Stimulated activated CD8-positive, alpha-beta memory T cell treated with anti-CD3 and anti-CD28 coated beads, Interleukin-7, amount 100 ng/mL, for 4 hours (primary cell): ENCODE measurements at regions not wholly inside any gene's neighbourhood (a gene's known extent, or its start where the extent isn't known, plus 50 kb on each side); places are given as distances from the start of the nearest gene placed in this dataset.
"Not testable (repeated sequence)": the region's sequence is repeated elsewhere in the genome, so short reads cannot be mapped to it uniquely, and the experiment has no call there.

ENCODE experiments used
- DNase-seq, 2 donors: peaks; one replicate each; pipeline ENCODE4 v3.0.0-alpha.2; 2020; ENCODE audit warnings: low read depth in 2 of 2

GRCh38 chr13:86856991-86857390, 814.2 kb upstream of the SLITRK5 start:
- no peak for DNase-seq

GRCh38 chr13:86858216-86858615, 813.0 kb upstream of the SLITRK5 start:
- no peak for DNase-seq

GRCh38 chr13:86862137-86862536, 809.0 kb upstream of the SLITRK5 start:
- no peak for DNase-seq

GRCh38 chr13:86864376-86864775, 806.8 kb upstream of the SLITRK5 start:
- no peak for DNase-seq

GRCh38 chr13:86870444-86870843, 800.7 kb upstream of the SLITRK5 start:
- DNase-seq = no peak

GRCh38 chr13:86877441-86877840, 793.7 kb upstream of the SLITRK5 start:
- no peak for DNase-seq

GRCh38 chr13:86878781-86879180, 792.4 kb upstream of the SLITRK5 start:
- no peak for DNase-seq

GRCh38 chr13:86881390-86881789, 789.8 kb upstream of the SLITRK5 start:
- DNase-seq = no peak

GRCh38 chr13:86882107-86882506, 789.1 kb upstream of the SLITRK5 start:
- DNase-seq = no peak

GRCh38 chr13:86882835-86883234, 788.3 kb upstream of the SLITRK5 start:
- DNase-seq = no peak

GRCh38 chr13:86892330-86892729, 778.8 kb upstream of the SLITRK5 start:
- no peak for DNase-seq

GRCh38 chr13:86900906-86901305, 770.3 kb upstream of the SLITRK5 start:
- DNase-seq = no peak

- no peak for DNase-seq
These were observed 764.9 kb upstream of the SLITRK5 start for GRCh38 chr13:86906127-86906874.

- no peak for DNase-seq
These were observed 764.0 kb upstream of the SLITRK5 start for GRCh38 chr13:86907156-86907555.

- DNase-seq = no peak
These were observed 761.9 kb upstream of the SLITRK5 start for GRCh38 chr13:86909318-86909717.

- DNase-seq = no peak
These were observed 756.4 kb upstream of the SLITRK5 start for GRCh38 chr13:86914757-86915156.

- DNase-seq = not testable (repeated sequence)
These were observed 753.7 kb upstream of the SLITRK5 start for GRCh38 chr13:86917438-86917837.

GRCh38 chr13:86918682-86919081, 752.5 kb upstream of the SLITRK5 start:
- DNase-seq = no peak

- DNase-seq = no peak
These were observed 750.2 kb upstream of the SLITRK5 start for GRCh38 chr13:86920961-86921360.

- no peak for DNase-seq
These were observed 748.2 kb upstream of the SLITRK5 start for GRCh38 chr13:86922936-86923335.

- not testable (repeated sequence) for DNase-seq
These were observed 744.3 kb upstream of the SLITRK5 start for GRCh38 chr13:86926916-86927315.

GRCh38 chr13:86932776-86933334, 738.3 kb upstream of the SLITRK5 start:
- no peak for DNase-seq

GRCh38 chr13:86933676-86934075, 737.5 kb upstream of the SLITRK5 start:
- DNase-seq = no peak

- no peak for DNase-seq
These were observed 733.9 kb upstream of the SLITRK5 start for GRCh38 chr13:86937316-86937715.
